ENCODE measurements at regions not wholly inside any gene's neighbourhood (a gene's known extent, or its start where the extent isn't known, plus 50 kb on each side); places are given as distances from the start of the nearest gene placed in this dataset.

DNA sequence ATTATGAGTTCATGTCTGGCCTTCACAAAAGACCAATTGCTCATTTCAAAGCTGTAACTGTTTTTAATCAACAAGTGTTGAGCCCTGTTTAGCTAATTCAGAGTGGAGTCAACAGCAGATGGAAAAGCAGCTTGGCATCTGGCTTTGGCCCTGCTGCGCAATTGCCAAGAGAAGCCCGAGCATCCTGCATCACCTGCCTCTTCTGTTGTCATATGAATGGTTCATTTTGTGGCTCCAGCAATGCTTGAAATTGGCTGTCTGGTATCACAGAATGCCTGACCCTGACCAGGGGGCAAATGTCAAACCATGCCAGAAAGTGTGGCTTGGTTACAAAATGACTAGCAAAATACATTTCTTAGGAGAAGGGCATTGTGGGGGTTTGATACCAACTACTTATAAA lies 296.5 kb upstream of the PHF14 start:
- no peaks in the 10 kb centered on the region for H3K79me2 ChIP-seq (replicated peaks; ENCODE audit: insufficient read depth, low read length)
- H3K4me2 ChIP-seq (ENCODE audit: low read length) = no peak overlapping the region
- H3K36me3 ChIP-seq (ENCODE audit: insufficient read depth, low read length) = no peaks in the 10 kb centered on the region
- H3K9me3 ChIP-seq (ENCODE audit: low read length) = no peaks in the 10 kb centered on the region
- no peak overlapping the region for H3K9ac ChIP-seq (ENCODE audit: low read length)
- H3K27ac ChIP-seq (ENCODE audit: low read length) = no peak overlapping the region
- TF ChIP-seq MXI1 (conservative IDR thresholded peaks at IDR 0.05; ENCODE audit: poor library complexity, severe bottlenecking) = no peak
- no peak for TF ChIP-seq EZH2 (IDR thresholded peaks at IDR 0.05; ENCODE audit: borderline replicate concordance, insufficient read depth, low read length, poor library complexity, severe bottlenecking)
- TF ChIP-seq, protein P1, sequence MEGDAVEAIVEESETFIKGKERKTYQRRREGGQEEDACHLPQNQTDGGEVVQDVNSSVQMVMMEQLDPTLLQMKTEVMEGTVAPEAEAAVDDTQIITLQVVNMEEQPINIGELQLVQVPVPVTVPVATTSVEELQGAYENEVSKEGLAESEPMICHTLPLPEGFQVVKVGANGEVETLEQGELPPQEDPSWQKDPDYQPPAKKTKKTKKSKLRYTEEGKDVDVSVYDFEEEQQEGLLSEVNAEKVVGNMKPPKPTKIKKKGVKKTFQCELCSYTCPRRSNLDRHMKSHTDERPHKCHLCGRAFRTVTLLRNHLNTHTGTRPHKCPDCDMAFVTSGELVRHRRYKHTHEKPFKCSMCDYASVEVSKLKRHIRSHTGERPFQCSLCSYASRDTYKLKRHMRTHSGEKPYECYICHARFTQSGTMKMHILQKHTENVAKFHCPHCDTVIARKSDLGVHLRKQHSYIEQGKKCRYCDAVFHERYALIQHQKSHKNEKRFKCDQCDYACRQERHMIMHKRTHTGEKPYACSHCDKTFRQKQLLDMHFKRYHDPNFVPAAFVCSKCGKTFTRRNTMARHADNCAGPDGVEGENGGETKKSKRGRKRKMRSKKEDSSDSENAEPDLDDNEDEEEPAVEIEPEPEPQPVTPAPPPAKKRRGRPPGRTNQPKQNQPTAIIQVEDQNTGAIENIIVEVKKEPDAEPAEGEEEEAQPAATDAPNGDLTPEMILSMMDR (IDR thresholded peaks at IDR 0.05; ENCODE audit: poor library complexity, severe bottlenecking) = no peak
- TF ChIP-seq SMC3 (conservative IDR thresholded peaks at IDR 0.05; ENCODE audit: poor library complexity) = no peak
- TF ChIP-seq POLR2AphosphoS5 (IDR thresholded peaks at IDR 0.05) = no peak
- no peak overlapping the region for H2AFZ ChIP-seq (ENCODE audit: low read depth, low read length)
- H3K4me3 ChIP-seq (ENCODE audit: low read length) = no peak overlapping the region
- no peaks in the 10 kb centered on the region for H3K27me3 ChIP-seq (ENCODE audit: insufficient read depth, low read depth, low read length)
- H3F3A ChIP-seq (ENCODE audit: insufficient read depth, low read length, poor library complexity, severe bottlenecking) = no peaks in the 10 kb centered on the region
- no peaks in the 10 kb centered on the region for H4K20me1 ChIP-seq (ENCODE audit: insufficient read depth)
- H3K9me2 ChIP-seq (ENCODE audit: insufficient read depth, low read length) = no peaks in the 10 kb centered on the region

DNA sequence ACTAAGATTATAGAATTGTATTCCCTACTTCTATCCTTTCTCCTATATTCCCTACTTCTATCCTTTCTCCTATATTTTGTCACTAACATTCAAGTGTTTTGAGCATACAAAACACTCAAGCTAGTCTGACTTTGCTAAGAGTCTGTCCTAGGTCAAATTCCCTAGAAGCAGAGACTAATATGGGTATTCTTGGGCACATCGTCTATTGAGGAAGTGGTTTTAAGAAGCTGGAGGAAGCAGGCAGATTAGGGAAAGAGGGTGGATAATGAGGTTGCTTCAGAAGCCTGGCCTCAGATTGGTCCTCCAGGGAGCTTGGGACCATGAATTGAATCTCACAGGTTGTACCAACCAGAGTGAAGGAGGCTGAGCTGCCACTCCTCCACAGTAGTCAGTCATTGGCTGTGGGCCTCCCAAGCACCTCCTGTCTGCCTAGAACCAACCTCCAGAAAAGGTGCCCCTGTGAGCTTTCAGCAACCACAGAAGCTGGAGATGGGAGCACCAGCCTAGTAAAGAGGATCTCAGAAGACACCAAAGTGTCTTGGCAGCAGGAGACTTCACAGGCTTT lies 295.9 kb upstream of the PHF14 start:
- no peak overlapping the region for H3K4me3 ChIP-seq (ENCODE audit: low read length)
- no peaks in the 10 kb centered on the region for H3K9me3 ChIP-seq (ENCODE audit: low read length)
- H3K36me3 ChIP-seq (ENCODE audit: insufficient read depth, low read length) = no peaks in the 10 kb centered on the region
- no peak overlapping the region for H2AFZ ChIP-seq (ENCODE audit: low read depth, low read length)
- H3K27me3 ChIP-seq (ENCODE audit: insufficient read depth, low read depth, low read length) = no peaks in the 10 kb centered on the region
- no peak overlapping the region for H3K27ac ChIP-seq (ENCODE audit: low read length)
- no peaks in the 10 kb centered on the region for H3K79me2 ChIP-seq (replicated peaks; ENCODE audit: insufficient read depth, low read length)
- H3F3A ChIP-seq (ENCODE audit: insufficient read depth, low read length, poor library complexity, severe bottlenecking) = no peaks in the 10 kb centered on the region
- H3K9ac ChIP-seq (ENCODE audit: low read length) = no peak overlapping the region
- TF ChIP-seq EP300 (conservative IDR thresholded peaks at IDR 0.05; ENCODE audit: poor library complexity, severe bottlenecking) (no peak), EZH2 (IDR thresholded peaks at IDR 0.05; ENCODE audit: borderline replicate concordance, insufficient read depth, low read length, poor library complexity, severe bottlenecking) (no peak), SMC3 (conservative IDR thresholded peaks at IDR 0.05; ENCODE audit: poor library complexity) (no peak), TAF1 (IDR thresholded peaks at IDR 0.05; ENCODE audit: low read depth) (no peak), RAD21 (conservative IDR thresholded peaks at IDR 0.05) (no peak), MXI1 (conservative IDR thresholded peaks at IDR 0.05; ENCODE audit: poor library complexity, severe bottlenecking) (no peak), POLR2AphosphoS5 (IDR thresholded peaks at IDR 0.05) (no peak)
- TF ChIP-seq, protein P2, sequence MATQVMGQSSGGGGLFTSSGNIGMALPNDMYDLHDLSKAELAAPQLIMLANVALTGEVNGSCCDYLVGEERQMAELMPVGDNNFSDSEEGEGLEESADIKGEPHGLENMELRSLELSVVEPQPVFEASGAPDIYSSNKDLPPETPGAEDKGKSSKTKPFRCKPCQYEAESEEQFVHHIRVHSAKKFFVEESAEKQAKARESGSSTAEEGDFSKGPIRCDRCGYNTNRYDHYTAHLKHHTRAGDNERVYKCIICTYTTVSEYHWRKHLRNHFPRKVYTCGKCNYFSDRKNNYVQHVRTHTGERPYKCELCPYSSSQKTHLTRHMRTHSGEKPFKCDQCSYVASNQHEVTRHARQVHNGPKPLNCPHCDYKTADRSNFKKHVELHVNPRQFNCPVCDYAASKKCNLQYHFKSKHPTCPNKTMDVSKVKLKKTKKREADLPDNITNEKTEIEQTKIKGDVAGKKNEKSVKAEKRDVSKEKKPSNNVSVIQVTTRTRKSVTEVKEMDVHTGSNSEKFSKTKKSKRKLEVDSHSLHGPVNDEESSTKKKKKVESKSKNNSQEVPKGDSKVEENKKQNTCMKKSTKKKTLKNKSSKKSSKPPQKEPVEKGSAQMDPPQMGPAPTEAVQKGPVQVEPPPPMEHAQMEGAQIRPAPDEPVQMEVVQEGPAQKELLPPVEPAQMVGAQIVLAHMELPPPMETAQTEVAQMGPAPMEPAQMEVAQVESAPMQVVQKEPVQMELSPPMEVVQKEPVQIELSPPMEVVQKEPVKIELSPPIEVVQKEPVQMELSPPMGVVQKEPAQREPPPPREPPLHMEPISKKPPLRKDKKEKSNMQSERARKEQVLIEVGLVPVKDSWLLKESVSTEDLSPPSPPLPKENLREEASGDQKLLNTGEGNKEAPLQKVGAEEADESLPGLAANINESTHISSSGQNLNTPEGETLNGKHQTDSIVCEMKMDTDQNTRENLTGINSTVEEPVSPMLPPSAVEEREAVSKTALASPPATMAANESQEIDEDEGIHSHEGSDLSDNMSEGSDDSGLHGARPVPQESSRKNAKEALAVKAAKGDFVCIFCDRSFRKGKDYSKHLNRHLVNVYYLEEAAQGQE (IDR thresholded peaks at IDR 0.05; ENCODE audit: borderline replicate concordance) = no peak
- TF ChIP-seq, protein P1 (IDR thresholded peaks at IDR 0.05; ENCODE audit: poor library complexity, severe bottlenecking) = no peak
- H3K9me2 ChIP-seq (ENCODE audit: insufficient read depth, low read length) = no peaks in the 10 kb centered on the region
- H4K20me1 ChIP-seq (ENCODE audit: insufficient read depth) = no peaks in the 10 kb centered on the region
- H3K4me2 ChIP-seq (ENCODE audit: low read length) = no peak overlapping the region

All from neural cell (in vitro differentiated cells).